ENCODE measurements at regions not wholly inside any gene's neighbourhood (a gene's known extent, or its start where the extent isn't known, plus 50 kb on each side); places are given as distances from the start of the nearest gene placed in this dataset.

DNA sequence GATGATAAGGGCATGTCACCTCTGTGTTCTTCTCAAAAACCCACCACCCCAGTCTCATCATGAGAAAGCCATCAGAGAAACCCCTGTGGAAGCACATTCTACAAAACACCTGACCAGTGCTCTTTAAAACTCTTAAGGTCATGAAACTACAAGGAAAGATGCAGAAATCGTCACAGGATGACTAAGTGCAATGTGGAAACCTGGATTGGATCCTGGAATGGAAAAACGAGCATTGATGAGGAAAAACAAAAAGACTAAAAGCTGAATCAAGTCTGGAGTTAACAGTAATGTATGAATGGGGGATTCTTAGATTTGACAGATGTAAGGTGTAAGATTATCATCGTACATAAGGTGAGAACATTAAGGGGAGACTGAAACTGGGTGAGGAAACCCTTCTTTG, 211.0 kb downstream of the TBX5 start:
- TF ChIP-seq POLR2AphosphoS5 (IDR thresholded peaks at IDR 0.05) (no peak), TAF1 (IDR thresholded peaks at IDR 0.05; ENCODE audit: low read depth) (no peak)
- TF ChIP-seq, protein P1, sequence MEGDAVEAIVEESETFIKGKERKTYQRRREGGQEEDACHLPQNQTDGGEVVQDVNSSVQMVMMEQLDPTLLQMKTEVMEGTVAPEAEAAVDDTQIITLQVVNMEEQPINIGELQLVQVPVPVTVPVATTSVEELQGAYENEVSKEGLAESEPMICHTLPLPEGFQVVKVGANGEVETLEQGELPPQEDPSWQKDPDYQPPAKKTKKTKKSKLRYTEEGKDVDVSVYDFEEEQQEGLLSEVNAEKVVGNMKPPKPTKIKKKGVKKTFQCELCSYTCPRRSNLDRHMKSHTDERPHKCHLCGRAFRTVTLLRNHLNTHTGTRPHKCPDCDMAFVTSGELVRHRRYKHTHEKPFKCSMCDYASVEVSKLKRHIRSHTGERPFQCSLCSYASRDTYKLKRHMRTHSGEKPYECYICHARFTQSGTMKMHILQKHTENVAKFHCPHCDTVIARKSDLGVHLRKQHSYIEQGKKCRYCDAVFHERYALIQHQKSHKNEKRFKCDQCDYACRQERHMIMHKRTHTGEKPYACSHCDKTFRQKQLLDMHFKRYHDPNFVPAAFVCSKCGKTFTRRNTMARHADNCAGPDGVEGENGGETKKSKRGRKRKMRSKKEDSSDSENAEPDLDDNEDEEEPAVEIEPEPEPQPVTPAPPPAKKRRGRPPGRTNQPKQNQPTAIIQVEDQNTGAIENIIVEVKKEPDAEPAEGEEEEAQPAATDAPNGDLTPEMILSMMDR (IDR thresholded peaks at IDR 0.05; ENCODE audit: poor library complexity, severe bottlenecking), result no peak

All from neural cell (in vitro differentiated cells).